ENCODE measurements at regions not wholly inside any gene's neighbourhood (a gene's known extent, or its start where the extent isn't known, plus 50 kb on each side); places are given as distances from the start of the nearest gene placed in this dataset.

DNA sequence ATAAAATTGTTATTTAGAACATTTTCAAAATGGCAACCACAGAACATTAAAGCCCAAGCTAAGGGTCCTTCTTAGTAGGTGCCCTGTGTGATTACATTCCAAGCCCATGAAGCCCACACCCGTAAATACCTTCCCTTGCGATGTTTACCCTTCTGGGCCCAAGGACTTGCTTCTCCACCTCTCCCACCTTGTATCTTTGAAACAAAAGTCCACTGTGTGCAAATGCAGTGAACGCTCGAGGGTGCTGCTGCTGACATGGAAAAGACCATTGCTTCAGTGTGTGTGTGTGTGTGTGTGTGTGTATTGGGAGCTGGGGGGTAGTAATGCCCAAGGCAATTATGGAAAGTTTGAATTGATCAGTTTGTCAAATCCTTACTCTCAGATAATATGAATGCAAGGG is 298.1 kb downstream of the TGFB2 start:
- TF ChIP-seq ZSCAN30 (CRISPR knock-in tag; IDR thresholded peaks at IDR 0.05) = no peak
- TF ChIP-seq, protein P1, sequence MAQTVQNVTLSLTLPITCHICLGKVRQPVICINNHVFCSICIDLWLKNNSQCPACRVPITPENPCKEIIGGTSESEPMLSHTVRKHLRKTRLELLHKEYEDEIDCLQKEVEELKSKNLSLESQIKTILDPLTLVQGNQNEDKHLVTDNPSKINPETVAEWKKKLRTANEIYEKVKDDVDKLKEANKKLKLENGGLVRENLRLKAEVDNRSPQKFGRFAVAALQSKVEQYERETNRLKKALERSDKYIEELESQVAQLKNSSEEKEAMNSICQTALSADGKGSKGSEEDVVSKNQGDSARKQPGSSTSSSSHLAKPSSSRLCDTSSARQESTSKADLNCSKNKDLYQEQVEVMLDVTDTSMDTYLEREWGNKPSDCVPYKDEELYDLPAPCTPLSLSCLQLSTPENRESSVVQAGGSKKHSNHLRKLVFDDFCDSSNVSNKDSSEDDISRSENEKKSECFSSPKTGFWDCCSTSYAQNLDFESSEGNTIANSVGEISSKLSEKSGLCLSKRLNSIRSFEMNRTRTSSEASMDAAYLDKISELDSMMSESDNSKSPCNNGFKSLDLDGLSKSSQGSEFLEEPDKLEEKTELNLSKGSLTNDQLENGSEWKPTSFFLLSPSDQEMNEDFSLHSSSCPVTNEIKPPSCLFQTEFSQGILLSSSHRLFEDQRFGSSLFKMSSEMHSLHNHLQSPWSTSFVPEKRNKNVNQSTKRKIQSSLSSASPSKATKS (CRISPR knock-in tag; IDR thresholded peaks at IDR 0.05) = no peak

Measured in HepG2 (cell line).